ENCODE measurements at regions not wholly inside any gene's neighbourhood (a gene's known extent, or its start where the extent isn't known, plus 50 kb on each side); places are given as distances from the start of the nearest gene placed in this dataset.
"Not testable (repeated sequence)": the region's sequence is repeated elsewhere in the genome, so short reads cannot be mapped to it uniquely, and the experiment has no call there.

DNA sequence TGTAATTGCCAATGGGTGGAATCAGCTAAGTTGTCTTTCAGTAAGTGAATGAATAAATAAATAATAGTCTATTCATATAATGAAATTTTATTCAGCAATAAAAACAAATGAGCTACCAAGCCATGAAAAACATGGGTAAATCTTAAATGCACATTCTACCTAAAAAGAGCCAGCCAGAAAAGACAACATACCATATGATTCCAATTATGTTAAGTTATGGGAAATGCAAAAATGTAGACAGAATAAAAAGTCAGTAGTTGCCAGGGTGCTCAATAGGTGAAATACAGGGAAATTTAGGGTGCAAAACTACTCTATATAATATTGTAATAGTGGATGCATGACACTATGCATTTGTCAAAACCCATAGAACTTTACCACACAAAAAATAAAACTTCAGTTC is 277.2 kb upstream of the EPHA6 start:
- H3K27ac ChIP-seq (ENCODE audit: low read depth, low read length), result no peak overlapping the region
- H3K9me3 ChIP-seq (ENCODE audit: control insufficient read depth, insufficient read depth, low read length), result peaks cover 8% of the 10 kb centered on the region; the same call in 1 of the 2 replicates
- DNase-seq (ENCODE audit: low read depth, low spot score), result no peak
- ChIA-PET CTCF (no interaction called here), POLR2A (no interaction called here)
- TF ChIP-seq, protein P1, sequence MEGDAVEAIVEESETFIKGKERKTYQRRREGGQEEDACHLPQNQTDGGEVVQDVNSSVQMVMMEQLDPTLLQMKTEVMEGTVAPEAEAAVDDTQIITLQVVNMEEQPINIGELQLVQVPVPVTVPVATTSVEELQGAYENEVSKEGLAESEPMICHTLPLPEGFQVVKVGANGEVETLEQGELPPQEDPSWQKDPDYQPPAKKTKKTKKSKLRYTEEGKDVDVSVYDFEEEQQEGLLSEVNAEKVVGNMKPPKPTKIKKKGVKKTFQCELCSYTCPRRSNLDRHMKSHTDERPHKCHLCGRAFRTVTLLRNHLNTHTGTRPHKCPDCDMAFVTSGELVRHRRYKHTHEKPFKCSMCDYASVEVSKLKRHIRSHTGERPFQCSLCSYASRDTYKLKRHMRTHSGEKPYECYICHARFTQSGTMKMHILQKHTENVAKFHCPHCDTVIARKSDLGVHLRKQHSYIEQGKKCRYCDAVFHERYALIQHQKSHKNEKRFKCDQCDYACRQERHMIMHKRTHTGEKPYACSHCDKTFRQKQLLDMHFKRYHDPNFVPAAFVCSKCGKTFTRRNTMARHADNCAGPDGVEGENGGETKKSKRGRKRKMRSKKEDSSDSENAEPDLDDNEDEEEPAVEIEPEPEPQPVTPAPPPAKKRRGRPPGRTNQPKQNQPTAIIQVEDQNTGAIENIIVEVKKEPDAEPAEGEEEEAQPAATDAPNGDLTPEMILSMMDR (IDR thresholded peaks at IDR 0.05; ENCODE audit: low read depth, low read length), result no peak
- H3K27me3 ChIP-seq (ENCODE audit: control insufficient read depth, insufficient read depth, low read length), result no peaks in the 10 kb centered on the region
- H3K4me3 ChIP-seq (ENCODE audit: low read depth, low read length), result no peak overlapping the region

DNA sequence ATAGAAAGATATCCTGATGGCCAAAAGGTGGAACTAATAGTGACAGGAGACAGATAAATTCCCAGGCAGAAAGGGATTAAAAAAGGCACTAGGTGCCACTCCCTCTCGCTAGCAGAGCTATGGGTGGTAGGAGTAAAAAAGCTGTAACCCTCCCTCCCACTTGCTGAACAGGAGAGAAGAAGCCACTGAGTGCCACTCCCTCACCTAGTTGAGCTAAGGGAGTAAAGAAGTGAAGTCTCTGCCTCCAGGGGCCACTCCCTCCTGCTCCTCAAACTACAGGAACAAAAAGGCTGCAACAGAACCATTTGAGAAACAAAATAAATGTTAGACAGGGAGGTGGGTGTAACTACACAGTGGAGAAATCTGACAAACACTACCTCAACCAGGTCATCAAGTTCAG is 276.2 kb upstream of the EPHA6 start:
- no peak overlapping the region for H3K4me3 ChIP-seq (ENCODE audit: low read depth, low read length)
- no peak for DNase-seq (ENCODE audit: low read depth, low spot score)
- ChIA-PET POLR2A (no interaction called here), CTCF (no interaction called here)
- peaks cover 8% of the 10 kb centered on the region; the same call in 1 of the 2 replicates for H3K9me3 ChIP-seq (ENCODE audit: control insufficient read depth, insufficient read depth, low read length)
- H3K27ac ChIP-seq (ENCODE audit: low read depth, low read length), result no peak overlapping the region
- TF ChIP-seq, protein P1 (IDR thresholded peaks at IDR 0.05; ENCODE audit: low read depth, low read length), result no peak
- H3K27me3 ChIP-seq (ENCODE audit: control insufficient read depth, insufficient read depth, low read length), result no peaks in the 10 kb centered on the region

DNA sequence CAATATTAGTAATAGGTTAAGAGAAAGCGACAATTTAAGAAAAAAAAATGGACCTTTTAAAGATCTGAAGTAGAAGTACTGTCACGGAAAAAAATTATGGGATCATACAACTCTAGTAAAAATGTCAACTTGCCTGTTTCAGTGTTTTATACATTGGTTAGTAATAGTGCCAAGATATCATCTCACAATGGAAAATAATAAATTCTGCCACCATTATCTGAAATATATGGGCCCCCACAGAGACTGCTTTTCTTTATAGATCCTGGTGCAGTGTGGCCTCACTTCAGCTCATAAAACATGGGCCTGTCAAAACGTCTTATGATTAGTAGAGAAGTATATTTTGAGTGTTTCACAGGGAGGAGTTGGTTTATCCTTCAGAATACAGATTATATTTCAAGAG is 266.3 kb upstream of the EPHA6 start:
- CTCF ChIA-PET, result no interaction called here

DNA sequence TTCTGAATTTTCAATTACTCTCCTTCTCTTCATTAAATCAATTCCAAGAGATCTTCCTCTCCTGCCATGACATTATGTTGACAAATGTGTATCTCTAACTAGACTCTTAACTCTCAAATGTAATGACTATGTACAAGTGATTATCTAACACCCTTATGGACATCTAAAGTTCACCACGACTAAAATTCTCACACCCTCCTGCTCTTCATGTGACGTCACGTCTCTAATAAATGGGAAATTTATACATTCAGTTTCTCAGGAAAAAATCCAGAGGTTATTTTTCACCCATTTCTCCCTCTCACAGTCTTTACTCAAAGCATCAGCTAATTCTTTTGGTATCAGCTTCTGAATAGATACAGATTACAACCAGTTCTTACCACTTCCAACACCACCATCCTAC is 237.5 kb upstream of the EPHA6 start:
- peaks cover 6% of the 10 kb centered on the region; the same call in 1 of the 2 replicates for H3K9me3 ChIP-seq (ENCODE audit: control insufficient read depth, insufficient read depth, low read length)
- no peak for DNase-seq (ENCODE audit: low read depth, low spot score)
- CTCF ChIA-PET, result no interaction called here

More for the DNA sequence above, 266.3 kb upstream of the EPHA6 start:
- TF ChIP-seq, protein P1 (IDR thresholded peaks at IDR 0.05; ENCODE audit: low read depth, low read length), result no peak
- H3K4me3 ChIP-seq (ENCODE audit: low read depth, low read length), result no peak overlapping the region
- H3K9me3 ChIP-seq (ENCODE audit: control insufficient read depth, insufficient read depth, low read length), result peaks cover 3% of the 10 kb centered on the region; the same call in 1 of the 2 replicates
- no peak overlapping the region for H3K27ac ChIP-seq (ENCODE audit: low read depth, low read length)
- no peaks in the 10 kb centered on the region for H3K27me3 ChIP-seq (ENCODE audit: control insufficient read depth, insufficient read depth, low read length)
- POLR2A ChIA-PET, result no interaction called here
- no peak for DNase-seq (ENCODE audit: low read depth, low spot score)

DNA sequence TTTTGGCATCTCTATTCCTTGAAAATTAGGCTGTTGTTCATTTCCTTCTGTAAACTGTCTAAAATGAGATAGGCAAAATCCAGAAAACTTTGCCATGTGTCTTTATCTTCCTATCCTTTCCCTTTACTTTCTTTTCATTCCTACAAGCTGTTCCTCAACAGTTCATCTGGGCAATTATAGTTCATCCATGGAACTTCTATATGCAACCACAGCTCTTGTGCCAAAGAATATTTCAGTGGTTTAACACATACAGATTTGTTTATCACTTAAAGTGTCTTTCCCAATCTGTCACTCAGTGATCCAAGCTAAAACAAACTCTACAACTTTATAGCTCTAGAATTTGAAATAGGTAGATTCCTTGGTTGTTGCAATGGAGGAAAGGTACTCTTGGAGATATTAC is 230.3 kb upstream of the EPHA6 start:
- Histone ChIP-seq H3K27me3 (ENCODE audit: control insufficient read depth, insufficient read depth, low read length) (no peaks in the 10 kb centered on the region), H3K9me3 (ENCODE audit: control insufficient read depth, insufficient read depth, low read length) (no peaks in the 10 kb centered on the region; the same call in 1 of the 2 replicates), H3K27ac (ENCODE audit: low read depth, low read length) (no peak overlapping the region), H3K4me3 (ENCODE audit: low read depth, low read length) (no peak overlapping the region)
- no peak for DNase-seq (ENCODE audit: low read depth, low spot score)
- POLR2A ChIA-PET, result no interaction called here
- TF ChIP-seq, protein P1 (IDR thresholded peaks at IDR 0.05; ENCODE audit: low read depth, low read length), result no peak
- CTCF ChIA-PET, result no interaction called here

More for the DNA sequence above, 237.5 kb upstream of the EPHA6 start:
- no peak overlapping the region for H3K4me3 ChIP-seq (ENCODE audit: low read depth, low read length)
- no peaks in the 10 kb centered on the region for H3K27me3 ChIP-seq (ENCODE audit: control insufficient read depth, insufficient read depth, low read length)
- no peak overlapping the region for H3K27ac ChIP-seq (ENCODE audit: low read depth, low read length)
- POLR2A ChIA-PET, result no interaction called here
- TF ChIP-seq, protein P1 (IDR thresholded peaks at IDR 0.05; ENCODE audit: low read depth, low read length), result no peak

- POLR2A ChIA-PET; DNase-seq (ENCODE audit: low read depth, low spot score); H3K27ac ChIP-seq (ENCODE audit: low read depth, low read length); H3K27me3 ChIP-seq (ENCODE audit: control insufficient read depth, insufficient read depth, low read length); H3K4me3 ChIP-seq (ENCODE audit: low read depth, low read length); CTCF ChIA-PET: not testable (repeated sequence)
- peaks cover 12% of the 10 kb centered on the region for H3K9me3 ChIP-seq (ENCODE audit: control insufficient read depth, insufficient read depth, low read length)
Observed at GRCh38 chr3:96606865-96607264, 207.5 kb upstream of the EPHA6 start.
